ENCODE measurements at regions not wholly inside any gene's neighbourhood (a gene's known extent, or its start where the extent isn't known, plus 50 kb on each side); places are given as distances from the start of the nearest gene placed in this dataset.

DNA sequence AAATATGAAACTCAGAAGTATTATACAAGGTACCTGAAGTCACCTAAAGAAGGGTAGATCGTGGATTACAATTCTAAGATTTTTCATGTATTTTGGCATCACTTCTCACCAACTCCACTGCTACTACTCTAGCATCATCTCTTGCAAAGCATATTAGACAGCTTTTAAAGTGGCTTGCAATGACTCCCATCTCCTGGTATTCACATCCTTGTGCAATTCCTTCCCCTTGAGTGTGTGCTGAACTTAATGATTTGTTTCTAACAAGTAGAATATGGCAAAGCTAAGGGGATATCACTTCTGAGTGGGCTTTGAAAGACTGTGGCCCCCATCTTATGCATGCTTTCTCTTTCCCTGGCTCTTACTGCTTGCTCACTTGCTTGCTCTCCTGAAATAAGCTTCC is 280.2 kb downstream of the SNX13 start:
- TF ChIP-seq, protein P1, sequence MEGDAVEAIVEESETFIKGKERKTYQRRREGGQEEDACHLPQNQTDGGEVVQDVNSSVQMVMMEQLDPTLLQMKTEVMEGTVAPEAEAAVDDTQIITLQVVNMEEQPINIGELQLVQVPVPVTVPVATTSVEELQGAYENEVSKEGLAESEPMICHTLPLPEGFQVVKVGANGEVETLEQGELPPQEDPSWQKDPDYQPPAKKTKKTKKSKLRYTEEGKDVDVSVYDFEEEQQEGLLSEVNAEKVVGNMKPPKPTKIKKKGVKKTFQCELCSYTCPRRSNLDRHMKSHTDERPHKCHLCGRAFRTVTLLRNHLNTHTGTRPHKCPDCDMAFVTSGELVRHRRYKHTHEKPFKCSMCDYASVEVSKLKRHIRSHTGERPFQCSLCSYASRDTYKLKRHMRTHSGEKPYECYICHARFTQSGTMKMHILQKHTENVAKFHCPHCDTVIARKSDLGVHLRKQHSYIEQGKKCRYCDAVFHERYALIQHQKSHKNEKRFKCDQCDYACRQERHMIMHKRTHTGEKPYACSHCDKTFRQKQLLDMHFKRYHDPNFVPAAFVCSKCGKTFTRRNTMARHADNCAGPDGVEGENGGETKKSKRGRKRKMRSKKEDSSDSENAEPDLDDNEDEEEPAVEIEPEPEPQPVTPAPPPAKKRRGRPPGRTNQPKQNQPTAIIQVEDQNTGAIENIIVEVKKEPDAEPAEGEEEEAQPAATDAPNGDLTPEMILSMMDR (IDR thresholded peaks at IDR 0.05) = no peak
- no peak for TF ChIP-seq POLR2AphosphoS5 (IDR thresholded peaks at IDR 0.05; ENCODE audit: insufficient read depth in 1 of 2, low read depth in 1 of 2)
- TF ChIP-seq POLR2A (IDR thresholded peaks at IDR 0.05) = no peak

Measured in vagina (tissue), 2 donors.